IMR-90 (cell line): ENCODE measurements at regions not wholly inside any gene's neighbourhood (a gene's known extent, or its start where the extent isn't known, plus 50 kb on each side); places are given as distances from the start of the nearest gene placed in this dataset.

Experiments used
- ATAC-seq: fragments of 200-7000 bp; cut with Tn5 transposase; 2 replicates; pipeline ENCODE4 v1.9.1; 2020; ENCODE audit warnings: low read depth, mild to moderate bottlenecking, moderate library complexity
- BruUV-seq: library from RNA; stranded (reverse); fragments of 400-500 nt; replicated peaks from 2 replicates; lab custom pipeline; 2021; lab: Mats Ljungman, UMichigan
- CTCF ChIA-PET: fragments of 300-600 bp; formaldehyde crosslinking; extraction: SDS; loops from one replicate; lab custom pipeline; 2021; ENCODE audit warnings: antibody characterized with exemption; lab: Yijun Ruan, JAX
- POLR2A ChIA-PET: fragments of 300-600 bp; sonication (Branson Sonifier 250); formaldehyde crosslinking; loops from one replicate; lab custom pipeline; 2022; ENCODE audit warnings: antibody characterized with exemption; ENCODE audit not compliant: unreplicated experiment; lab: Charles Lee
- DNase-seq: peaks from one replicate; pipeline ENCODE4 v3.0.0; 2013
- H2AFZ ChIP-seq: replicated peaks from 2 replicates; pipeline ENCODE3; 2013; ENCODE audit warnings: low read length, mild to moderate bottlenecking; ENCODE audit not compliant: poor library complexity
- H2AK5ac ChIP-seq: 2 replicates; pipeline ENCODE4 v1.6.1; 2013; ENCODE audit warnings: low read depth, low read length, inconsistent platforms
- H2AK9ac ChIP-seq: replicated peaks from 2 replicates; pipeline ENCODE3; 2013; ENCODE audit warnings: mild to moderate bottlenecking, low read depth, low read length, moderate library complexity; ENCODE audit not compliant: poor library complexity
- H2BK120ac ChIP-seq: 2 replicates; pipeline ENCODE4 v1.6.1; 2013; ENCODE audit warnings: low read depth, low read length, inconsistent platforms
- H2BK15ac ChIP-seq: 3 replicates; pipeline ENCODE4 v1.6.1; 2013; ENCODE audit warnings: low read depth, low read length, inconsistent platforms
- H2BK20ac ChIP-seq: 2 replicates; pipeline ENCODE4 v1.6.1; 2013; ENCODE audit warnings: low read depth, mild to moderate bottlenecking, inconsistent platforms, low read length, moderate library complexity
- H2BK5ac ChIP-seq: 2 replicates; pipeline ENCODE4 v1.6.1; 2013; ENCODE audit warnings: mild to moderate bottlenecking, low read depth, low read length, inconsistent platforms; ENCODE audit not compliant: poor library complexity, severe bottlenecking
- H3K14ac ChIP-seq: replicated peaks from 2 replicates; pipeline ENCODE4 v1.6.1; 2013; ENCODE audit warnings: low read depth, low read length, inconsistent platforms
- H3K18ac ChIP-seq: 2 replicates; pipeline ENCODE4 v1.6.1; 2013; ENCODE audit warnings: low read depth, low read length, control low read depth
- H3K23ac ChIP-seq: 2 replicates; pipeline ENCODE4 v1.6.1; 2013; ENCODE audit warnings: low read depth, low read length, inconsistent platforms
- H3K27ac ChIP-seq: 2 replicates; pipeline ENCODE4 v1.5.1; 2013; ENCODE audit warnings: mild to moderate bottlenecking, control low read depth, low read length; ENCODE audit not compliant: insufficient read depth
- H3K27me3 ChIP-seq: 2 replicates; pipeline ENCODE4 v1.6.1; 2013; ENCODE audit warnings: low read length; ENCODE audit not compliant: control insufficient read depth, insufficient read depth
- H3K36me3 ChIP-seq: 2 replicates; pipeline ENCODE4 v1.6.1; 2013; ENCODE audit warnings: low read length, mixed read lengths; ENCODE audit not compliant: control insufficient read depth, insufficient read depth
- H3K4ac ChIP-seq: 2 replicates; pipeline ENCODE4 v1.6.1; 2013; ENCODE audit warnings: low read depth, low read length, inconsistent platforms
- H3K4me1 ChIP-seq: 2 replicates; pipeline ENCODE4 v1.6.1; 2013; ENCODE audit warnings: low read length, mixed read lengths; ENCODE audit not compliant: control insufficient read depth, insufficient read depth
- H3K4me2 ChIP-seq: 2 replicates; pipeline ENCODE4 v1.6.1; 2013; ENCODE audit warnings: low read depth, mild to moderate bottlenecking, control low read depth, low read length, moderate library complexity
- H3K4me3 ChIP-seq: 2 replicates; pipeline ENCODE4 v1.5.1; 2013; ENCODE audit warnings: low read depth, mild to moderate bottlenecking, control low read depth, low read length, moderate library complexity; ENCODE audit not compliant: insufficient read depth
- H3K56ac ChIP-seq: 2 replicates; pipeline ENCODE4 v1.6.1; 2013; ENCODE audit warnings: low read length, inconsistent platforms; ENCODE audit not compliant: insufficient read depth; ENCODE audit errors: extremely low read depth
- H3K79me1 ChIP-seq, 2 experiments: 2 replicates each; pipeline ENCODE4 v1.6.1; 2013; ENCODE audit warnings: low read length in 2 of 2, inconsistent platforms in 1 of 2, low read depth in 1 of 2
- H3K9ac ChIP-seq: 2 replicates; pipeline ENCODE4 v1.6.1; 2013; ENCODE audit warnings: low read depth, low read length, control low read depth
- H3K9me1 ChIP-seq: 2 replicates; pipeline ENCODE4 v1.6.1; 2013; ENCODE audit warnings: low read length, inconsistent platforms; ENCODE audit not compliant: insufficient read depth
- H3K9me3 ChIP-seq: 2 replicates; pipeline ENCODE4 v1.6.1; 2013; ENCODE audit warnings: low read length; ENCODE audit not compliant: control insufficient read depth, insufficient read depth
- H4K20me1 ChIP-seq: 2 replicates; pipeline ENCODE4 v1.6.1; 2013; ENCODE audit warnings: low read length, inconsistent platforms; ENCODE audit not compliant: insufficient read depth
- H4K5ac ChIP-seq: 2 replicates; pipeline ENCODE4 v1.6.1; 2013; ENCODE audit warnings: mild to moderate bottlenecking, low read depth, low read length, control low read depth
- H4K8ac ChIP-seq, 2 experiments: 2 replicates each; pipeline ENCODE4 v1.6.1; 2013; ENCODE audit warnings: low read depth in 2 of 2, low read length in 2 of 2, control low read depth in 1 of 2, inconsistent platforms in 1 of 2
- H4K91ac ChIP-seq: 2 replicates; pipeline ENCODE4 v1.6.1; 2013; ENCODE audit warnings: low read depth, low read length, inconsistent platforms; ENCODE audit not compliant: insufficient read depth
- BHLHE40 ChIP-seq: fragments of 150-350 bp; IDR thresholded peaks from 2 replicates; pipeline ENCODE4 v1.6.1; 2016; ENCODE audit warnings: mild to moderate bottlenecking, low read depth, low read length
- FOS ChIP-seq: fragments of 150-350 bp; IDR thresholded peaks from 2 replicates; pipeline ENCODE4 v1.6.1; 2016; ENCODE audit warnings: low read depth, low read length
- MXI1 ChIP-seq: IDR thresholded peaks from 2 replicates; pipeline ENCODE4 v1.6.1; 2012; ENCODE audit warnings: low read depth, mild to moderate bottlenecking, low read length, moderate library complexity, borderline replicate concordance
- POLR2A ChIP-seq: IDR thresholded peaks from 2 replicates; pipeline ENCODE4 v1.6.1; 2012; ENCODE audit warnings: mild to moderate bottlenecking, low read depth, low read length
- RAD21 ChIP-seq: IDR thresholded peaks from 2 replicates; pipeline ENCODE4 v1.6.1; 2012; ENCODE audit warnings: low read length, improper control_type of control experiment
- RFX5 ChIP-seq: IDR thresholded peaks from 2 replicates; pipeline ENCODE4 v1.8.0; 2012; ENCODE audit warnings: low read depth, mild to moderate bottlenecking, low read length, moderate library complexity
- WGBS, 2 experiments: methylation state at CpG; one replicate each; pipeline versions ENCODE4 v1.1.5 to v1.1.7; 2013; ENCODE audit warnings: missing lambda C conversion rate in 2 of 2; ENCODE audit not compliant: insufficient read length in 1 of 2; ENCODE audit errors: extremely low coverage in 2 of 2; 5-methylcytosine and 5-hydroxymethylcytosine counted together
- dilution Hi-C: fragments of 300-500 bp; cut with HindIII; formaldehyde crosslinking; loops from one replicate; pipeline ENCODE4 v1.14.3; 2018; ENCODE audit warnings: low sequenced_read_pairs; ENCODE audit not compliant: unreplicated experiment
- in situ Hi-C: fragments of 300-500 bp; cut with MboI; formaldehyde crosslinking; loops from 3 replicates; pipeline ENCODE4 v1.14.3; 2019; ENCODE audit warnings: low sequenced_read_pairs, inconsistent platforms, mixed read lengths
- intact Hi-C: fragments of 100-400 bp; cut with micrococcal nuclease; formaldehyde crosslinking; loops from 2 replicates; pipeline ENCODE4 v1.10.0; 2022
- TF ChIP-seq, protein P1 (sequence below): fragments of 150-350 bp; IDR thresholded peaks from 2 replicates; pipeline ENCODE4 v1.6.1; 2016; ENCODE audit warnings: low read depth, mild to moderate bottlenecking, low read length, moderate library complexity, borderline replicate concordance
- TF ChIP-seq, protein P2 (sequence below): conservative IDR thresholded peaks from 2 replicates; pipeline ENCODE4 v1.5.1; 2012; ENCODE audit warnings: mild to moderate bottlenecking, low read depth, low read length, improper control_type of control experiment

DNA sequence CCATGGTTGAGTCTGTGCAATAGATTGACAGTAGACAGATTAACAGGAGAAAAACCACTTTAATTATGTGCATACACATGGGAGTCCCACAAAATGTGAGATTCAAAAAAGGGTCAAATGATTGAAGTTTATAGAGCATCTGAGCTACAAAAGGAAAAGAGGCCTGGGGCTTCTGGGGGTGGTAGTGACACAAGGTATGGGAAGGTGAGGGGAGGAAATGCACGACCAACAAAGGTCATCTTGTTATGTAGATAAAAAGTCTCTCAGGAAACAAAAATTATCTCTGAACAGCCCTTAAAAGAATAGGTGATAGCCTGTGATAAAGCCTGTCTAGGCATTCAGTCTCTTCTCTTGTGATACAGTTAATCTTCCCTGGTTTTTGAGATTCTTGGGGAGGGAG lies 141.7 kb downstream of the SEC23IP start:
- DNase-seq (no peak), ATAC-seq (no peak)
- no peak overlapping the region for H4K91ac ChIP-seq
- no peak overlapping the region for H3K23ac ChIP-seq
- no peak overlapping the region for H3K18ac ChIP-seq
- H4K20me1 ChIP-seq = no peaks in the 10 kb centered on the region
- H3K4me1 ChIP-seq = no peaks in the 10 kb centered on the region
- no peak overlapping the region for H2BK15ac ChIP-seq
- H2AK9ac ChIP-seq = no peak overlapping the region
- H3K27me3 ChIP-seq = no peaks in the 10 kb centered on the region
- H2BK20ac ChIP-seq = no peak overlapping the region
- no peaks in the 10 kb centered on the region for H3K79me1 ChIP-seq
- dilution Hi-C loops = no loop called here
- no peak overlapping the region for H3K56ac ChIP-seq
- H3K9me3 ChIP-seq = no peaks in the 10 kb centered on the region; the same call in 1 of the 2 replicates
- POLR2A ChIA-PET = no interaction called here
- CTCF ChIA-PET = no interaction called here
- no peak overlapping the region for H2AK5ac ChIP-seq
- H2BK120ac ChIP-seq = no peak overlapping the region
- no peak overlapping the region for H4K8ac ChIP-seq
- TF ChIP-seq BHLHE40 = no peak
- TF ChIP-seq, protein P1, sequence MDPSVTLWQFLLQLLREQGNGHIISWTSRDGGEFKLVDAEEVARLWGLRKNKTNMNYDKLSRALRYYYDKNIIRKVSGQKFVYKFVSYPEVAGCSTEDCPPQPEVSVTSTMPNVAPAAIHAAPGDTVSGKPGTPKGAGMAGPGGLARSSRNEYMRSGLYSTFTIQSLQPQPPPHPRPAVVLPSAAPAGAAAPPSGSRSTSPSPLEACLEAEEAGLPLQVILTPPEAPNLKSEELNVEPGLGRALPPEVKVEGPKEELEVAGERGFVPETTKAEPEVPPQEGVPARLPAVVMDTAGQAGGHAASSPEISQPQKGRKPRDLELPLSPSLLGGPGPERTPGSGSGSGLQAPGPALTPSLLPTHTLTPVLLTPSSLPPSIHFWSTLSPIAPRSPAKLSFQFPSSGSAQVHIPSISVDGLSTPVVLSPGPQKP = no peak
- no peak for TF ChIP-seq MXI1
- TF ChIP-seq RAD21 = no peak
- TF ChIP-seq FOS = no peak
- TF ChIP-seq, protein P2, sequence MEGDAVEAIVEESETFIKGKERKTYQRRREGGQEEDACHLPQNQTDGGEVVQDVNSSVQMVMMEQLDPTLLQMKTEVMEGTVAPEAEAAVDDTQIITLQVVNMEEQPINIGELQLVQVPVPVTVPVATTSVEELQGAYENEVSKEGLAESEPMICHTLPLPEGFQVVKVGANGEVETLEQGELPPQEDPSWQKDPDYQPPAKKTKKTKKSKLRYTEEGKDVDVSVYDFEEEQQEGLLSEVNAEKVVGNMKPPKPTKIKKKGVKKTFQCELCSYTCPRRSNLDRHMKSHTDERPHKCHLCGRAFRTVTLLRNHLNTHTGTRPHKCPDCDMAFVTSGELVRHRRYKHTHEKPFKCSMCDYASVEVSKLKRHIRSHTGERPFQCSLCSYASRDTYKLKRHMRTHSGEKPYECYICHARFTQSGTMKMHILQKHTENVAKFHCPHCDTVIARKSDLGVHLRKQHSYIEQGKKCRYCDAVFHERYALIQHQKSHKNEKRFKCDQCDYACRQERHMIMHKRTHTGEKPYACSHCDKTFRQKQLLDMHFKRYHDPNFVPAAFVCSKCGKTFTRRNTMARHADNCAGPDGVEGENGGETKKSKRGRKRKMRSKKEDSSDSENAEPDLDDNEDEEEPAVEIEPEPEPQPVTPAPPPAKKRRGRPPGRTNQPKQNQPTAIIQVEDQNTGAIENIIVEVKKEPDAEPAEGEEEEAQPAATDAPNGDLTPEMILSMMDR = no peak
- TF ChIP-seq RFX5 = no peak
- no peak for TF ChIP-seq POLR2A
- H4K5ac ChIP-seq = no peak overlapping the region
- H3K4ac ChIP-seq = no peak overlapping the region
- H3K27ac ChIP-seq = no peak overlapping the region
- no peak overlapping the region for H2AFZ ChIP-seq
- H3K9me1 ChIP-seq = no peaks in the 10 kb centered on the region
- intact Hi-C loops = no loop called here
- no peak overlapping the region for H3K4me2 ChIP-seq
- no peak overlapping the region for H3K9ac ChIP-seq
- no peak overlapping the region for H3K4me3 ChIP-seq
- in situ Hi-C loops = no loop called here
- H3K36me3 ChIP-seq = no peaks in the 10 kb centered on the region
- no TSS peak for BruUV-seq
- WGBS, 2 experiments = no CpG with 5 or more reads among the region's 1 CpG
- H3K14ac ChIP-seq = no peak overlapping the region
- H2BK5ac ChIP-seq = no peak overlapping the region
